T1000 (cell line): ENCODE measurements at regions not wholly inside any gene's neighbourhood (a gene's known extent, or its start where the extent isn't known, plus 50 kb on each side); places are given as distances from the start of the nearest gene placed in this dataset.
A peak's percentile ranks its signal among the peaks of the same experiment; 100 is the strongest.

Source experiments
- DNase-seq: peaks from one replicate; lab custom pipeline; 2025; ENCODE audit warnings: mixed read lengths; lab: John Stamatoyannopoulos, UW

GRCh38 chr3:101081999-101082398, 88.8 kb upstream of the ABI3BP start:
- DNase-seq = no peak

- DNase-seq = no peak
These were observed 88.2 kb upstream of the ABI3BP start for GRCh38 chr3:101081446-101081845.

- DNase-seq = no peak
These were observed 84.3 kb upstream of the ABI3BP start for GRCh38 chr3:101077361-101078011.

DNA sequence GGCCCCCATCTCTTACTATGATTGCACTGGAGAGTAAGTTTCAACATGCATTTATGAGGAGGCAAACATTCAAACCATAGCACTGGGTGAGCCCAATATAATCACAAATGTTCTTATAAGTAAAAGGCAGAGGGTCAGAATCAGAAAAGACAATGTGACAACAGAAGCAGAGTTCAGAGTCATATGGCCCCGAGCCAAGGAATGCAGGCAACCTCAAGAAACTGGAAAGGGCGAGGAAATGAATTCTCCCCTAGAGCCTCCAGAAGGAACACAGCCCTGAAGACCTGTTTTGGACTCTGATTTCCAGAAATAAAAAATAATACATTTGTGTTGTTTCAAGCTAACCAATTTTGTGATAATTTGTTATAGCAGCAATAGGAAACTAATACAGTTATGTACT, 81.3 kb upstream of the ABI3BP start:
- DNase-seq = no peak

DNA sequence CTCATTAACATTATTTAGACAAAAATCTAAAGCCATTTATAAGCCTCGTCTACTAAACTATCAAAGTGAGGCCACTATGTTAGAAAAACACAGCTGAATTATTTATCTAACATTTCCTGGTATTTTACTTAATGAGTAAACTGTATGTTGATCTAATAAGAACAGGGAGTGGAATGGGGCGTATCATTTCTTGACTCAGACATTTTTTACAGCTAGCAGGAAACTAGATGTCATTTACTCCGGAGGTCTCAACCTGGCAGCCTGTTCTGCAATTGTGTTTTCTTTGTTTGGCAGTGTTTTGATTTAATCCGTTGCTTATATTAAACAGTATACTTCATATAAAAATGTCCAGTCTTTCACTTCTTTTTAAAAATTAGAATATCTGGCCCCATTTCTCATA, 79.1 kb upstream of the ABI3BP start:
- no peak for DNase-seq

GRCh38 chr3:101070799-101071121, 77.5 kb upstream of the ABI3BP start:
- no peak for DNase-seq

DNA sequence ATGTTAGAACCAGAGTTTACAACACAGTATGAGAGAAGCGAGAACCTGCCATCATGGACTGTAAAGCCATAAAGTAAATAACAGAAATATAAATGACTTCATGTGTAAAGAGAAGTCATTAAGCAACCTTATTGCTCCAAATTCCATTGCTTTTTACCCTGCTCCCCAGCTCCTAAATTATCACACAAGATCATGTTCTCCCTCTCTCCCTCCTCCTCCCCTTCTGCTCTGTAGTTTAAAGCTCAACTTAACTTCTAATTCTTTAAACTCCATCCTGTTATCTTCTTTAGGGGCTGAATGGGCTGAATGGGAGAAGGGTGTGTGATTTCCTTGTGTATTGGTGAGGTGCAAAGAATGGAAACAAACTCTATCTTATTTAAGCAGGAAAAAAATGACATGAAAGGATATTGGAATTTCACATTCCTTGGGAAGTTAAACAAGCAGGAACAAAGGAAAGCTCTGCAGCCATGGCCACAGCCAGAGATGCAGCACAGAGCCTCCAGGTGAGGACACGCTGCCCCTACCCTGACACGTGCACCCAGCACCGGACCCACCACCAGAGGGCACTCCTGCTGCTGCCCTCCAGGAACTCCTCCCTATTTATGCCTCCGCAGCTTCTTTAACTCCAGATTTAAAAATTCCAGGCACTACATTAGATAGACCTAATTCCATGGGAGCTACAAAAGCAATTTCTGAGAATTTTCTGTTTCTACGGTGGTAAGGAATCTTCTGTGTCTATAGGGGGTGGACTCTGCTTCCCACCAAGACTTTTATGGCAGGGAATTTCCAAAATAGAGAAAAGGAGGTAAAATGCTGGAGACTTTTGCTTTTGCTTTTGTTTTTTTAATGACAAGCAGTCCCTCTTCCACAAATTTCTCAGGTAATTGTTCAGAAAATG, 76.9 kb upstream of the ABI3BP start:
- DNase-seq = peak; percentile 40

GRCh38 chr3:101068876-101069606, 75.8 kb upstream of the ABI3BP start:
- DNase-seq = no peak

GRCh38 chr3:101066711-101067129, 73.5 kb upstream of the ABI3BP start:
- DNase-seq = no peak

DNA sequence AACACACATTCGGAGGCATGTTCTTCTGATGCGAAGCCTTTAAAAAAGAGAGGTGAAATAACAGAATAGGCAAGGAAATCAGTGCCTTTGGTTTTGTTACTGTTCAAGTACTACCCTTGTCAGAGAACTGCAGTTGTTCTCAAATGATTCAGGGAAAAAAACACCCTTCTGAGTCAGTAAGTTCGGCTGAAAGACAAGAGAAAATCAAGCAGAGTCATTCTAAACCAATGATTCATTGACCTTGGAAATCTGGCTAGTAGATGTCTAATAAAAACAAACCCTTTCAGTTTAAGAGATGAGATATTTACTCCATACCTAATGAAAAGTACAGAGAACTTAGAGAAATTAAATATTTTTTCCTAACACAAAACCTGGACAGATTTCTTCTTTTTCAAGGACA, 72.7 kb upstream of the ABI3BP start:
- DNase-seq = no peak

DNA sequence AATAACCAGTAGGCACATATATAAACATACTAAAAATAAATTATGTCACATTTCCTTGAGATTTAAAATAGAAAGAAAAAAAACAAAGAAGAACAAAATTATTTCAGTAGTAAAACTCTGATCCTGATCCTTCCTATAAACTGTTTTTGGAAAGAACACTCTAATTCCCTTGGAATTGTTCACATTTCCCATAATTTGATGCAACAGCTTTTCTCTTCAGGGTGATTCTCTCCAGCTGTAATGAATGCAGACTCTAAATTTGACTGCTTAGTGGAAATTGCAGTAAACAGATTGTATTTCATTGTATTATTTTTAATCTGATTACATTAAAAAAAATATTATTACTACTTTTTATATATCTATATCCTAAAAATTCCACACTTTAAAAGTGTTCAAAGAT, 70.2 kb upstream of the ABI3BP start:
- no peak for DNase-seq

DNA sequence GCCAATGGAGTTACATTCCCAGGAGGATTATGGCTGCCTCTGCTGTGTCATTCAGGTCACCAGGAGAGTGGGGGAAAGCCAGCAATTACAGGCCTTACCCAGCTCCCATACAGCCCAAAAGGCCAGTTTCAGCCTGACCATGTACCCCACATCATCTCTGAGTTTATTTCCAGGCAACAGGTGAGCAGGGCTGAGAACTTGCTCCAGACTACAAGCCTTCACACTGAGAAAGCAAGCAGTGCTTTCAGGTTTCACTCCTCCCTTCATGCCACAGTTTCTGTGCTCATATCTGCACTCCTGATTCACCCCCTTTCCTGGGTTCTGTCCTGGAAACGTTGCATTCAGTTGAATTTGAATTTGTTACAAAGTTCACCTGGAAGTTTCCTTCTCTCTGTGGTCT, 68.1 kb upstream of the ABI3BP start:
- no peak for DNase-seq

DNA sequence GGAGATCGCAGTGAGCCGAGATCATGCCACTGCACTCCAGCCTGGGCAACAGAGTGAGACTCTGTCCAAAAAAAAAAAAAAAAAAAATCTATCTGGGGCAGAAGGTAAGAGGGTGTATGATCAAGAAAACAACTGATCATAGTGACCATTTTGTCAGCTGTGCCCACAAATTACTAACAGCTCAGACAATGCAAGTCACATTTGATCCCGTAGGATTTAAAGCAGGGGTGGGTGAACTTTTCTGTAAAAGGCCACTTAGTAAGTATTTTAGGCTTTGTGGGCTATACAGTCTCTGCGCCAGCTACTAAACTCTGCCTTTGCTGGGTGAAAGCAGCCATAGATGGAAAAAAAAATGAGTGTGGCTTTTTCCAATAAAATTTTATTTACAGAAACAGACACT, 57.6 kb upstream of the ABI3BP start:
- DNase-seq = no peak

- no peak for DNase-seq
These were observed 56.8 kb upstream of the ABI3BP start for GRCh38 chr3:101050046-101050445.

DNA sequence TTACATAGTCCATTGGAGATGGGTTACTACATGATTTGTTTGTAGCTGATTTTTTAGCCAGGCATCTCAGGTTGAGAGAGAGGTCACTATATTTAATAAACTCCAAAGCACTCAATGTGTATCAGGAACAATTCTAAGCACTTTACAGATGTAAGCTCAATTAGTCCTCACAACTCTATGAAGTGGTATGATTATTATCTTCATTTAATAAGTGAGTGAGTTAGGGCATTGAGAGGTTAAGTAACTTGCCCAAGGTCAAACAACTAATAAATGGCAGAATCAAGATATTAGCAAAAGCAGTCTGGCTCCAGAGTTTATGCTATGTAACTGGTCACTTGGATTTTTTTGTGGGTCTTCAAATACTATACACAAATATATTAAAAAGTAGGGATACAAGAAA, 56.3 kb upstream of the ABI3BP start:
- no peak for DNase-seq

DNA sequence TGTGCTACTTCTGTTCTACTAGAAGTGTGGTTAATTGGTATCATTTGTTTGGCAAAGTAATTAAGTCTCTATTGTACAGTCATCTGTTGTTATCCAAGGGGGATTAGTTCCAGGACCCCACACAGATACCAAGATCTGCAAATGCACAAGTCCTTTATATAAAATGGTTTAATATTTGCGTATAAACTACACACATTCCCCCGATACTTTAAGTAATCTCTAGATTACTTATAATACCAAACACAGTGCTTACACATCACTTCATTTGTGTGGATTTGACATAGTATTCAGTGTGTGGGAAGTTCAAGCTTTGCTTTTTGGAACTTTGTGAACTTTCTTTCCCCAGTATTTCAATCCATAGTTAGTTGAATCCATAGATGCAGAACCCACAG, 50.5 kb upstream of the ABI3BP start:
- no peak for DNase-seq

DNA sequence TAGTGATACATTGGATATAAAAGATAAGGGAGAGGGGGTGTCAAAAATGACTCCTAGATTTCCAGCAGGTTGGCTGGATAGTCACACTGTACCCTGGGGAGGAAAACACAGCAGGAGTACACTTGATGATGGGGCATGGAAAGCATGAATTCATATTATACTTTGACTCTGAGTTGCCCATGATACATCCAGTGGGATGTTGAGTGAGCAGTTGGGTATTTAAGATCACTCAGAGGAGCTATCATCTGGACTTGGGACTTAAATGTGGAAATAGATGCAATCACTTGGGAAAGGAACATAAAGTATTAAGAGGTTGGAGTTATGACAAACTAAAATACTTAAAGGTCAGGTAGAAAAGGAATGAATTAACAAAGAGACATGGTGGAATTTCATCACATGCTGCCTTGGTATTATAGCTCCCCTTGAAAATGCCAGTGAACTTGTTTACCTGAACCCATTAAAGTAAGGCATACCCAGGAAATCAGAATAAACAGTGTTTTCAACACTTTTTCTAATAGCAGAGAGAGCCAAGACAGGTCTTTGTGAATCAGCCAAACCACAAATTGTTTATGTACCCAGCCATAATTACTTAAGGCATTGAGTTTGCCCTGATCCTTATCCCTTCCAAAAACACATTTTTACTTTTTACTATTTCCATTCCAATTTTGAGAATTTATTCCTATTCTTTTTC, 49.9 kb upstream of the ABI3BP start:
- no peak for DNase-seq
